ENCODE measurements at regions not wholly inside any gene's neighbourhood (a gene's known extent, or its start where the extent isn't known, plus 50 kb on each side); places are given as distances from the start of the nearest gene placed in this dataset.

DNA sequence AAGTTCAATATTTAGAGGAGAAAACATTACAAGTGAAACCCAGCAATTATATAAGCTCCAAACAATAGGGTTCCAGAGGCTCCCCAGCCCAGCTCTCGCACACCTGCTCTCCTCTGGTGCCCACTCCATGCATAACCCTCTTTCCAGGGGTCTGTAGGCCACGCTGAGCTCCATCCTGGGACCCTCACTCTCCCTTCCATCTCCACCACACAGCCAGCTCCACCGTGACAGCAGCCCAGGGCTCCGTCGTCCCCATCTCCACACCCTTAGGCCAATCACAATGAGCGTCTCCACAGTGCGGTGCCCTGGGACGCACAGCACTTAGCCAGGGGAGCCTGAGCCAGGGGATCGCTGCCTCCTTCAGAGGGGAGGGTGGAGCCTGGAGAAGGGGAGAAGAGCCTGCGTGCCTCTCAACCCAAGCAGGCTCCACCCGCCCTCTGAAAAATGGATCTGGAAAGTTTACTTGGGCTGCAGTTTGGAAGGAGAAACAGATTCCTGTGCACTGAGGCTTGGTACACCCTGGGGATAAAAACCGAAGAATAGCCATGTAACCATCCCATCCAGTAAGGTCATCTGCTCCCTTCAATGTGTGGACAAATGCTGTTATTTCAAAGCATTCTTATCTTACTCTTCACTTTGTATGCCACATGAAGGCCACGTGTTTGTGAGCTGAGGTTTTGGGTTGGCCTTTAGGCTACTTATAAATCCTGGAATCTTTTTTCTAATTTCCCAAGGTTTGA is 72.4 kb upstream of the GGTLC1 start:
- Histone ChIP-seq H3K4me3 (ENCODE audit: low read depth, low read length) (no peak overlapping the region), H3K36me3 (ENCODE audit: control insufficient read depth, insufficient read depth, low read length) (no peaks in the 10 kb centered on the region), H3K4me1 (no peaks in the 10 kb centered on the region), H3K9me3 (no peaks in the 10 kb centered on the region), H3K27me3 (replicated peaks; ENCODE audit: control insufficient read depth, insufficient read depth, low read length) (no peaks in the 10 kb centered on the region)
- POLR2A ChIA-PET: no interaction called here
- intact Hi-C loops (cut with micrococcal nuclease; ENCODE audit: unreplicated experiment): no loop called here
- TF ChIP-seq, protein P1, sequence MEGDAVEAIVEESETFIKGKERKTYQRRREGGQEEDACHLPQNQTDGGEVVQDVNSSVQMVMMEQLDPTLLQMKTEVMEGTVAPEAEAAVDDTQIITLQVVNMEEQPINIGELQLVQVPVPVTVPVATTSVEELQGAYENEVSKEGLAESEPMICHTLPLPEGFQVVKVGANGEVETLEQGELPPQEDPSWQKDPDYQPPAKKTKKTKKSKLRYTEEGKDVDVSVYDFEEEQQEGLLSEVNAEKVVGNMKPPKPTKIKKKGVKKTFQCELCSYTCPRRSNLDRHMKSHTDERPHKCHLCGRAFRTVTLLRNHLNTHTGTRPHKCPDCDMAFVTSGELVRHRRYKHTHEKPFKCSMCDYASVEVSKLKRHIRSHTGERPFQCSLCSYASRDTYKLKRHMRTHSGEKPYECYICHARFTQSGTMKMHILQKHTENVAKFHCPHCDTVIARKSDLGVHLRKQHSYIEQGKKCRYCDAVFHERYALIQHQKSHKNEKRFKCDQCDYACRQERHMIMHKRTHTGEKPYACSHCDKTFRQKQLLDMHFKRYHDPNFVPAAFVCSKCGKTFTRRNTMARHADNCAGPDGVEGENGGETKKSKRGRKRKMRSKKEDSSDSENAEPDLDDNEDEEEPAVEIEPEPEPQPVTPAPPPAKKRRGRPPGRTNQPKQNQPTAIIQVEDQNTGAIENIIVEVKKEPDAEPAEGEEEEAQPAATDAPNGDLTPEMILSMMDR (IDR thresholded peaks at IDR 0.05; ENCODE audit: insufficient read depth in 1 of 2, low read depth in 1 of 2, low read length in 1 of 2, severe bottlenecking in 1 of 2, unreplicated experiment in 1 of 2): no peak
- Mint-ChIP-seq H3K9me3 (ENCODE audit: unreplicated experiment) (no peaks in the 10 kb centered on the region), H3K27me3 (ENCODE audit: insufficient read depth, unreplicated experiment) (peaks cover 7% of the 10 kb centered on the region), H3K36me3 (ENCODE audit: insufficient read depth, unreplicated experiment) (no peaks in the 10 kb centered on the region), H3K4me1 (ENCODE audit: low read depth, unreplicated experiment) (no peaks in the 10 kb centered on the region), H3K4me3 (ENCODE audit: unreplicated experiment) (no peak overlapping the region), H3K27ac (ENCODE audit: unreplicated experiment) (no peak overlapping the region)
- CTCF ChIA-PET: no interaction called here
- BruUV-seq (replicated peaks): no TSS peak
- no peak for DNase-seq

DNA sequence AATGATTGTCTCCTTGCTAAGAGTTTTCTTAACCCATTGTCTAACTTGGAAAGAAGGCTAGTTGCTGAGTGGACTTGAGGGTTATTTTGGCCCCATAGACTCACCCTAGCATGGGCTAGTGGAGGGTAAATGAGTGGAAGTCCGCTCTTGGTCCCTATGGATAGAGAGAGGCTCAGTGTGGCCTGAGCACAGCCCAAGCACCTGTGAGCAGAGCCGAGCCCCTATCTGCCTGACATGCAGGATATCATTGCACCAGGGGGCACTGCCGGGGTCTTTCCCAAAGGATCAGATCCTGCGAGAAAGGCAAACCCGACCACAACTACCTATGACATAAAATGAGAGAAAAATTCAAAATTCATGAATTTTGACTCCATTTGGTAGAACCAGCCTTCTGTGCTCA is 70.6 kb upstream of the GGTLC1 start:
- Histone ChIP-seq H3K36me3 (ENCODE audit: control insufficient read depth, insufficient read depth, low read length) (no peaks in the 10 kb centered on the region), H3K4me1 (no peaks in the 10 kb centered on the region), H3K9me3 (no peaks in the 10 kb centered on the region), H3K27me3 (replicated peaks; ENCODE audit: control insufficient read depth, insufficient read depth, low read length) (no peaks in the 10 kb centered on the region), H3K4me3 (ENCODE audit: low read depth, low read length) (no peak overlapping the region)
- Mint-ChIP-seq H3K36me3 (ENCODE audit: insufficient read depth, unreplicated experiment) (no peaks in the 10 kb centered on the region), H3K27me3 (ENCODE audit: insufficient read depth, unreplicated experiment) (peaks cover 3% of the 10 kb centered on the region), H3K4me3 (ENCODE audit: unreplicated experiment) (no peak overlapping the region), H3K4me1 (ENCODE audit: low read depth, unreplicated experiment) (no peaks in the 10 kb centered on the region), H3K9me3 (ENCODE audit: unreplicated experiment) (no peaks in the 10 kb centered on the region), H3K27ac (ENCODE audit: unreplicated experiment) (no peak overlapping the region)
- CTCF ChIA-PET: no interaction called here
- TF ChIP-seq, protein P1 (IDR thresholded peaks at IDR 0.05; ENCODE audit: insufficient read depth in 1 of 2, low read depth in 1 of 2, low read length in 1 of 2, severe bottlenecking in 1 of 2, unreplicated experiment in 1 of 2): no peak
- no TSS peak for BruUV-seq (replicated peaks)
- intact Hi-C loops (cut with micrococcal nuclease; ENCODE audit: unreplicated experiment): no loop called here
- POLR2A ChIA-PET: no interaction called here
- DNase-seq: no peak

DNA sequence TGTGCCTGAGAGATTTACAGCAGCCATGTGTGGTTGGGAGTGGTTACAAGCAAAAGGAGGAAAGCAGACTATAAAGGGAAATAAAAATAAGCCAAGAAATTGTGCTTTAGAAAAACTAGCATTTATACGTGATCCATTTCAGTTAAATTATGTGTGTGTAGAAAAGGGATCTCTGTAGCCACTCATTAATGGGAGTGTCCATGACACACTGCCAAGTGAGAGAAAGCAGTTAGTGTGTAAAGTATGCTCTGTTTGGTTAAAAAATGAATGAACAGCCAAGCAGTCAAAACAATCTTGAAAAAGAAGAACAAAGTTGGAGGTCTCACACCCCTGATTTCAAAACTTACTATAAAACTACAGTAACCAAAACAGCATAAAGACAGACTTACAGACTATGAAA is 67.9 kb upstream of the GGTLC1 start:
- Mint-ChIP-seq H3K27ac (ENCODE audit: unreplicated experiment) (no peak overlapping the region), H3K4me1 (ENCODE audit: low read depth, unreplicated experiment) (no peaks in the 10 kb centered on the region), H3K36me3 (ENCODE audit: insufficient read depth, unreplicated experiment) (no peaks in the 10 kb centered on the region), H3K27me3 (ENCODE audit: insufficient read depth, unreplicated experiment) (peaks cover 4% of the 10 kb centered on the region), H3K9me3 (ENCODE audit: unreplicated experiment) (no peaks in the 10 kb centered on the region), H3K4me3 (ENCODE audit: unreplicated experiment) (no peak overlapping the region)
- H3K9me3 ChIP-seq: no peaks in the 10 kb centered on the region
- POLR2A ChIA-PET: no interaction called here
- TF ChIP-seq, protein P1 (IDR thresholded peaks at IDR 0.05; ENCODE audit: insufficient read depth in 1 of 2, low read depth in 1 of 2, low read length in 1 of 2, severe bottlenecking in 1 of 2, unreplicated experiment in 1 of 2): no peak
- no peaks in the 10 kb centered on the region for H3K27me3 ChIP-seq (replicated peaks; ENCODE audit: control insufficient read depth, insufficient read depth, low read length)
- intact Hi-C loops (cut with micrococcal nuclease; ENCODE audit: unreplicated experiment): no loop called here
- no peak for DNase-seq
- no peaks in the 10 kb centered on the region for H3K36me3 ChIP-seq (ENCODE audit: control insufficient read depth, insufficient read depth, low read length)
- no peak overlapping the region for H3K4me3 ChIP-seq (ENCODE audit: low read depth, low read length)
- BruUV-seq (replicated peaks): no TSS peak
- no peaks in the 10 kb centered on the region for H3K4me1 ChIP-seq
- CTCF ChIA-PET: no interaction called here

Measured in Caco-2 (cell line).